Adrenal gland (tissue), 5 donors: ENCODE measurements at regions not wholly inside any gene's neighbourhood (a gene's known extent, or its start where the extent isn't known, plus 50 kb on each side); places are given as distances from the start of the nearest gene placed in this dataset.

Experiments
- CTCF ChIP-seq, 6 experiments: fragments of 450-650 bp in 4 of 6; fragments of 200-600 bp in 2 of 6; sonication (generic) in 1 of 6; IDR thresholded peaks; 1 replicate in 5 of 6; 2 replicates in 1 of 6; pipeline versions ENCODE4 v1.5.1 to v1.8.0; 2016 to 2021; ENCODE audit warnings: antibody characterized with exemption in 6 of 6, mild to moderate bottlenecking in 2 of 6, moderate library complexity in 1 of 6
- POLR2A ChIP-seq, 2 donors: fragments of 450-650 bp; IDR thresholded peaks; one replicate each; pipeline ENCODE4 v1.6.1; 2017; ENCODE audit warnings: antibody characterized with exemption in 2 of 2, mild to moderate bottlenecking in 2 of 2, moderate library complexity in 1 of 2
- donor health status: DM: no; HTN: no; CAD: no.

- TF ChIP-seq CTCF (IDR thresholded peaks at IDR 0.05): no peak
- no peak for TF ChIP-seq POLR2A (IDR thresholded peaks at IDR 0.05)
These were observed 371.1 kb downstream of the BCKDHB start for GRCh38 chr6:80477591-80477990.
